ENCODE measurements at regions not wholly inside any gene's neighbourhood (a gene's known extent, or its start where the extent isn't known, plus 50 kb on each side); places are given as distances from the start of the nearest gene placed in this dataset.

GRCh38 chr13:103598671-103599070, 532.5 kb upstream of the SLC10A2 start:
- TF ChIP-seq CTCF (IDR thresholded peaks at IDR 0.05) (no peak), POLR2A (IDR thresholded peaks at IDR 0.05) (no peak)

Measured in thyroid gland (tissue), 4 donors.